Thoracic aorta (tissue), 2 donors: ENCODE measurements at regions not wholly inside any gene's neighbourhood (a gene's known extent, or its start where the extent isn't known, plus 50 kb on each side); places are given as distances from the start of the nearest gene placed in this dataset.
A peak's percentile ranks its signal among the peaks of the same experiment; 100 is the strongest.

ENCODE experiments used
- ATAC-seq: fragments of 150-250 bp; one replicate; pipeline ENCODE4 v1.8.0; 2017; ENCODE audit warnings: low read depth; ENCODE audit not compliant: insufficient number of reproducible peaks, low FRiP score
- DNase-seq: peaks from one replicate; pipeline ENCODE4 v3.0.0-alpha.2; 2020; ENCODE audit warnings: low spot score
- H3K27ac ChIP-seq, 2 donors: fragments of 200-600 bp; sonication (generic); 1 replicate in 1 of 2; 2 replicates in 1 of 2; pipeline ENCODE4 v1.5.1; 2016; ENCODE audit warnings: mild to moderate bottlenecking in 2 of 2, moderate library complexity in 2 of 2
- H3K27me3 ChIP-seq: fragments of 200-600 bp; sonication (generic); replicated peaks from 2 replicates; pipeline ENCODE4 v1.6.0; 2016; ENCODE audit warnings: mild to moderate bottlenecking; ENCODE audit not compliant: insufficient read depth
- H3K36me3 ChIP-seq: fragments of 200-600 bp; sonication (generic); one replicate; pipeline ENCODE4 v1.5.1; 2016
- H3K4me1 ChIP-seq, 2 donors: fragments of 200-600 bp; sonication (generic); 1 replicate in 1 of 2; 2 replicates in 1 of 2; pipeline versions ENCODE4 v1.5.1 to v1.6.0; 2016; ENCODE audit warnings: low read depth in 2 of 2, mild to moderate bottlenecking in 1 of 2; ENCODE audit not compliant: control insufficient read depth in 1 of 2
- H3K4me3 ChIP-seq: fragments of 200-600 bp; sonication (generic); 2 replicates; pipeline ENCODE4 v1.5.1; 2016; ENCODE audit warnings: mild to moderate bottlenecking
- H3K9me3 ChIP-seq: fragments of 200-600 bp; sonication (generic); 2 replicates; pipeline ENCODE4 v1.5.1; 2016
- CTCF ChIP-seq: fragments of 200-600 bp; sonication (generic); IDR thresholded peaks from one replicate; pipeline ENCODE4 v1.5.1; 2019; ENCODE audit warnings: antibody characterized with exemption

- Histone ChIP-seq H3K4me1 (no peaks in the 10 kb centered on the region), H3K27me3 (no peaks in the 10 kb centered on the region), H3K36me3 (no peaks in the 10 kb centered on the region), H3K27ac (no peak overlapping the region), H3K4me3 (no peak overlapping the region), H3K9me3 (no peaks in the 10 kb centered on the region)
- TF ChIP-seq CTCF = no peak
- DNase-seq = no peak
- ATAC-seq = no peak
These were observed 171.1 kb upstream of the MC4R start for GRCh38 chr18:60543646-60544045.

GRCh38 chr18:60549338-60549960, 176.9 kb upstream of the MC4R start:
- Histone ChIP-seq H3K9me3 (no peaks in the 10 kb centered on the region), H3K4me3 (no peak overlapping the region), H3K27ac (no peak overlapping the region), H3K27me3 (no peaks in the 10 kb centered on the region), H3K4me1 (no peaks in the 10 kb centered on the region), H3K36me3 (no peaks in the 10 kb centered on the region)
- ATAC-seq (no peak), DNase-seq (no peak)
- TF ChIP-seq CTCF = peak; percentile 37

- ATAC-seq = no peak
- Histone ChIP-seq H3K9me3 (no peaks in the 10 kb centered on the region), H3K27ac (no peak overlapping the region), H3K36me3 (no peaks in the 10 kb centered on the region), H3K4me3 (no peak overlapping the region), H3K4me1 (no peaks in the 10 kb centered on the region), H3K27me3 (no peaks in the 10 kb centered on the region)
- TF ChIP-seq CTCF = no peak
- no peak for DNase-seq
These were observed 180.4 kb upstream of the MC4R start for GRCh38 chr18:60552948-60553347.

GRCh38 chr18:60554967-60555366, 182.4 kb upstream of the MC4R start:
- ATAC-seq = no peak
- Histone ChIP-seq H3K27me3 (no peaks in the 10 kb centered on the region), H3K9me3 (no peaks in the 10 kb centered on the region), H3K4me3 (no peak overlapping the region), H3K4me1 (no peaks in the 10 kb centered on the region), H3K27ac (no peak overlapping the region), H3K36me3 (no peaks in the 10 kb centered on the region)
- no peak for DNase-seq
- TF ChIP-seq CTCF = no peak

GRCh38 chr18:60555625-60556024, 183.1 kb upstream of the MC4R start:
- DNase-seq (no peak), ATAC-seq (no peak)
- TF ChIP-seq CTCF = no peak
- Histone ChIP-seq H3K4me3 (no peak overlapping the region), H3K9me3 (no peaks in the 10 kb centered on the region), H3K27me3 (no peaks in the 10 kb centered on the region), H3K4me1 (no peaks in the 10 kb centered on the region), H3K27ac (no peak overlapping the region), H3K36me3 (no peaks in the 10 kb centered on the region)
